ENCODE measurements at regions not wholly inside any gene's neighbourhood (a gene's known extent, or its start where the extent isn't known, plus 50 kb on each side); places are given as distances from the start of the nearest gene placed in this dataset.

DNA sequence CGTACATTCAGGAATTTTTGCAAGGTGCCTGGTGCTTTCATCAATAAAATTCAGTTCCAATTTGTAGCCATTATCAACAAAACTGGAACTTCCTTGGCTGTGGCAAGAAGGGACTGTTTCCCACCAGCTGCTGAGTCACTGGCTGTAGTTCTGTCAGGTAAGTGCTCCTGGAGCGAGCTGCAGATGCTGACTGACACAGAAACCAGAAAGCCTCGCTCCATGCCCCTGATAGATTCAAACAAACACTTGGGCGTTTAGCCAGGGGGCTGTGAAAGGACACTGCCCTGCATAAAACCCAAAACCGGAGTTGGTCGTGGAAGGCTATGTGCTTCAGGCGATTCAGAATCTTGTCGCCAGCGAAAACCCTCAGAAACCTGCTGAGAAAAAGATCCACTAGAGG is 188.4 kb upstream of the FAM9B start:
- Histone ChIP-seq H3K27ac (no peak overlapping the region), H3K27me3 (no peaks in the 10 kb centered on the region), H3K36me3 (no peaks in the 10 kb centered on the region), H3K9me3 (no peaks in the 10 kb centered on the region), H3K4me3 (no peak overlapping the region), H3K4me1 (no peaks in the 10 kb centered on the region)
- 65 to 76% methylated on average over 9 of the region's 9 CpGs for WGBS, 2 donors
- DNase-seq (ENCODE audit: low spot score in 2 of 2) = no peak
- no peak for TF ChIP-seq POLR2A (IDR thresholded peaks at IDR 0.05)
- TF ChIP-seq EP300 (IDR thresholded peaks at IDR 0.05) = no peak
- TF ChIP-seq, protein P1, sequence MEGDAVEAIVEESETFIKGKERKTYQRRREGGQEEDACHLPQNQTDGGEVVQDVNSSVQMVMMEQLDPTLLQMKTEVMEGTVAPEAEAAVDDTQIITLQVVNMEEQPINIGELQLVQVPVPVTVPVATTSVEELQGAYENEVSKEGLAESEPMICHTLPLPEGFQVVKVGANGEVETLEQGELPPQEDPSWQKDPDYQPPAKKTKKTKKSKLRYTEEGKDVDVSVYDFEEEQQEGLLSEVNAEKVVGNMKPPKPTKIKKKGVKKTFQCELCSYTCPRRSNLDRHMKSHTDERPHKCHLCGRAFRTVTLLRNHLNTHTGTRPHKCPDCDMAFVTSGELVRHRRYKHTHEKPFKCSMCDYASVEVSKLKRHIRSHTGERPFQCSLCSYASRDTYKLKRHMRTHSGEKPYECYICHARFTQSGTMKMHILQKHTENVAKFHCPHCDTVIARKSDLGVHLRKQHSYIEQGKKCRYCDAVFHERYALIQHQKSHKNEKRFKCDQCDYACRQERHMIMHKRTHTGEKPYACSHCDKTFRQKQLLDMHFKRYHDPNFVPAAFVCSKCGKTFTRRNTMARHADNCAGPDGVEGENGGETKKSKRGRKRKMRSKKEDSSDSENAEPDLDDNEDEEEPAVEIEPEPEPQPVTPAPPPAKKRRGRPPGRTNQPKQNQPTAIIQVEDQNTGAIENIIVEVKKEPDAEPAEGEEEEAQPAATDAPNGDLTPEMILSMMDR (IDR thresholded peaks at IDR 0.05) = no peak

DNA sequence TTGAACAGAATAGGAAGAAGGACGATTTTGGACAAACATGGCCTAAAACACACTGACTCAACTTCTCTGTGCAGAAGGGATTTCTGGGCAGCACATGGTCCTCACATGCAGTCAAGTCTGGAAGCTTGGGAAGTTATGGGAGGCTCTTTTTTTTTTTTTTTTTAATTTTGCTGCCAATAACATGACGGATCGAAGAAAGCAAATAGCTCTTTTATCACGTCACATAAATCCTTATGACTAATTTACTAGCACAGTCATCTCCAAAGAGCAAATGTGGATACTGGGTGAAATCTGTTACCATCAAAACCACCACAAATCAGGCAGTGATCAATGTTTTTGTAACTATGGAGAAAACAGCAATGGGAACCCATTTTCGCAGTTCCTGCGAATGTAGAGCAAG is 193.3 kb upstream of the FAM9B start:
- Histone ChIP-seq H3K9me3 (no peaks in the 10 kb centered on the region), H3K4me1 (no peaks in the 10 kb centered on the region), H3K36me3 (no peaks in the 10 kb centered on the region), H3K27me3 (no peaks in the 10 kb centered on the region), H3K27ac (no peak overlapping the region), H3K4me3 (no peak overlapping the region)
- 93 to 97% methylated on average over 6 of the region's 6 CpGs for WGBS, 2 donors
- DNase-seq (ENCODE audit: low spot score in 2 of 2) = no peak
- TF ChIP-seq EP300 (IDR thresholded peaks at IDR 0.05) (no peak), POLR2A (IDR thresholded peaks at IDR 0.05) (no peak)
- TF ChIP-seq, protein P1 (IDR thresholded peaks at IDR 0.05) = no peak

DNA sequence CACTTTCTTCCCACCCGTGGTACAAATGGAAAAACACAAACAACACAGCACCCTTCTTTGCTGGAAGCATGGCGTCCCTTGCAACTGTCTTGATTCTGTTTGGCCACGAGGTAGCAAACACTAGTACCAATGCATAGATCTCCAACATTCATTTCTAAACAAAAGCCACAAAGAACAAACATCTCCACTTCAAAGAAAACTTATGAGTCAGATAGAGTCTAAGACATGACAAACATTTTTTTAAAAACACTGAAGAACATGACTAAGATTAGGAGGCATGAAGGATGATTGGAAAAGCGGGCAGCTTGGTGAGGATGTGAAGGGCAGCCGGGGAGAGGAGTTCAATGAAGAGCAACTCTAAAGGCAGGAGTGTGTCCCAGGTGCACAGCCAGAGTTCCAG is 197.6 kb upstream of the FAM9B start:
- H3K9me3 ChIP-seq = no peaks in the 10 kb centered on the region
- no peak overlapping the region for H3K4me3 ChIP-seq
- no peaks in the 10 kb centered on the region for H3K36me3 ChIP-seq
- DNase-seq (ENCODE audit: low spot score in 2 of 2) = no peak
- 73 to 86% methylated on average over 5 of the region's 5 CpGs for WGBS, 2 donors
- TF ChIP-seq, protein P1 (IDR thresholded peaks at IDR 0.05) = no peak
- TF ChIP-seq POLR2A (IDR thresholded peaks at IDR 0.05) (no peak), EP300 (IDR thresholded peaks at IDR 0.05) (no peak)
- no peaks in the 10 kb centered on the region for H3K27me3 ChIP-seq
- no peaks in the 10 kb centered on the region for H3K4me1 ChIP-seq
- H3K27ac ChIP-seq = no peak overlapping the region

DNA sequence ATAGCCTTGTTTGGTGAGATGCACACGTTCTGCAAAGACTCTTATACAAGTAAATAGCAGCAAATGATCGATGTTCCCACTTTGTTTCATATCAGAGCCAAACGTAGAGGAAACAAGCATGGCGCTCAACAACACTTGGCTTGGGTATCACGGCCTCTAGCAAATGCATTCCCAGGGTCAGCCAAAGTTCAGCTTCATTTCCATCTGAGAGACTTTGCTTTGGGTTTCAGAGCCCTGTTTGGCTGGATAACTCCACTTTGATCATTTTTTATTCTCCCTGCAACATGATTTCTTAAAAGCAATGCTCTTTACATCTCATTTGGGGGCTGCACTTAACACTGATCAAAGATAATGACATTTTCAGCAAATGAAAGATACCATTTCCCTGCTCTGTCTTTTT is 199.2 kb upstream of the FAM9B start:
- WGBS, 2 donors = 30 to 57% methylated on average over 5 of the region's 5 CpGs
- Histone ChIP-seq H3K9me3 (no peaks in the 10 kb centered on the region), H3K27me3 (no peaks in the 10 kb centered on the region), H3K36me3 (no peaks in the 10 kb centered on the region), H3K4me3 (no peak overlapping the region), H3K4me1 (no peaks in the 10 kb centered on the region), H3K27ac (no peak overlapping the region)
- TF ChIP-seq, protein P1 (IDR thresholded peaks at IDR 0.05) = no peak
- TF ChIP-seq EP300 (IDR thresholded peaks at IDR 0.05) (no peak), POLR2A (IDR thresholded peaks at IDR 0.05) (no peak)
- no peak for DNase-seq (ENCODE audit: low spot score in 2 of 2)

DNA sequence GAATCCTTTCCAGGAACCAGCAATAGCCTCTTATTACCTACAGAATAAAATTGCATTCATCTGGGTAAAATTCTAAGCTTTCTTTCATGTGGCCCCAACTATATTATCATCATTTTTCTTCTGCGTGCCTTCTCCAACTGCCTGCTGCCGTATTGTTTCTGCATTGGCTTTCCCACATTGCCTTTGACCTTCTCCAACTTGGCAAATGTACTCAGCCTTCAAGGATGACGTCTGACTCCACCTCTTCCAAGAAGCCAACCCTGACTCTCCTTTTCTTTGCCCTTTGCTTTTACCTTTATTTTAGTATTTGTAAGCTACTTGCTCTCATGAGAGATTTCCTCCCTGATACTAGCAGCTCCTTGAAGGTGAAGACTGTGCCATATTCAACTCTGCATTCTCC is 200.4 kb upstream of the FAM9B start:
- no peak for DNase-seq (ENCODE audit: low spot score in 2 of 2)
- no peaks in the 10 kb centered on the region for H3K9me3 ChIP-seq
- H3K27ac ChIP-seq = no peak overlapping the region
- 53 to 64% methylated on average over 3 of the region's 3 CpGs for WGBS, 2 donors
- no peaks in the 10 kb centered on the region for H3K4me1 ChIP-seq
- H3K4me3 ChIP-seq = no peak overlapping the region
- no peaks in the 10 kb centered on the region for H3K36me3 ChIP-seq
- no peaks in the 10 kb centered on the region for H3K27me3 ChIP-seq
- TF ChIP-seq EP300 (IDR thresholded peaks at IDR 0.05) = no peak
- TF ChIP-seq, protein P1 (IDR thresholded peaks at IDR 0.05) = no peak
- no peak for TF ChIP-seq POLR2A (IDR thresholded peaks at IDR 0.05)
